ENCODE measurements at regions not wholly inside any gene's neighbourhood (a gene's known extent, or its start where the extent isn't known, plus 50 kb on each side); places are given as distances from the start of the nearest gene placed in this dataset.

- H3K4me3 ChIP-seq (ENCODE audit: low read depth, low read length, poor library complexity, severe bottlenecking), result no peak overlapping the region
- DNase-seq (ENCODE audit: low spot score), result no peak
- no TSS peak for BruUV-seq (replicated peaks)
- intact Hi-C loops (cut with micrococcal nuclease; ENCODE audit: unreplicated experiment), result no loop called here
- H3K27me3 ChIP-seq (replicated peaks; ENCODE audit: insufficient read depth, low read depth, low read length, poor library complexity), result no peaks in the 10 kb centered on the region
- TF ChIP-seq EZH2 (IDR thresholded peaks at IDR 0.05; ENCODE audit: borderline replicate concordance, low read depth, low read length, poor library complexity, severe bottlenecking), result no peak
- TF ChIP-seq CTCF (conservative IDR thresholded peaks at IDR 0.05; ENCODE audit: low read depth, low read length), result no peak
- no peaks in the 10 kb centered on the region for H3K4me1 ChIP-seq (ENCODE audit: insufficient read depth, low read length, poor library complexity, severe bottlenecking)
- no peak overlapping the region for H3K27ac ChIP-seq (ENCODE audit: low read depth, low read length, poor library complexity, severe bottlenecking)
- ChIA-PET POLR2A (ENCODE audit: low non-redundant PET) (no interaction called here), CTCF (no interaction called here)
- peaks cover 3% of the 10 kb centered on the region for H3K9me3 ChIP-seq (ENCODE audit: low read depth, low read length, poor library complexity, severe bottlenecking)
- H3K36me3 ChIP-seq (ENCODE audit: insufficient read depth, low read length, poor library complexity, severe bottlenecking), result no peaks in the 10 kb centered on the region
Measured at GRCh38 chrX:35357656-35358055, 415.1 kb downstream of the FAM47B start.

GRCh38 chrX:35362866-35363265 lies 420.3 kb downstream of the FAM47B start:
- Histone ChIP-seq H3K4me1 (ENCODE audit: insufficient read depth, low read length, poor library complexity, severe bottlenecking) (no peaks in the 10 kb centered on the region), H3K9me3 (ENCODE audit: low read depth, low read length, poor library complexity, severe bottlenecking) (peaks cover 3% of the 10 kb centered on the region), H3K27ac (ENCODE audit: low read depth, low read length, poor library complexity, severe bottlenecking) (no peak overlapping the region), H3K36me3 (ENCODE audit: insufficient read depth, low read length, poor library complexity, severe bottlenecking) (no peaks in the 10 kb centered on the region), H3K27me3 (replicated peaks; ENCODE audit: insufficient read depth, low read depth, low read length, poor library complexity) (no peaks in the 10 kb centered on the region), H3K4me3 (ENCODE audit: low read depth, low read length, poor library complexity, severe bottlenecking) (no peak overlapping the region)
- TF ChIP-seq CTCF (conservative IDR thresholded peaks at IDR 0.05; ENCODE audit: low read depth, low read length) (no peak), EZH2 (IDR thresholded peaks at IDR 0.05; ENCODE audit: borderline replicate concordance, low read depth, low read length, poor library complexity, severe bottlenecking) (no peak)
- no peak for DNase-seq (ENCODE audit: low spot score)
- POLR2A ChIA-PET (ENCODE audit: low non-redundant PET), result no interaction called here
- CTCF ChIA-PET, result no interaction called here
- no TSS peak for BruUV-seq (replicated peaks)
- intact Hi-C loops (cut with micrococcal nuclease; ENCODE audit: unreplicated experiment), result no loop called here

GRCh38 chrX:35374116-35374515 lies 424.0 kb upstream of the MAGEB16 start:
- Histone ChIP-seq H3K4me3 (ENCODE audit: low read depth, low read length, poor library complexity, severe bottlenecking) (no peak overlapping the region), H3K36me3 (ENCODE audit: insufficient read depth, low read length, poor library complexity, severe bottlenecking) (no peaks in the 10 kb centered on the region), H3K9me3 (ENCODE audit: low read depth, low read length, poor library complexity, severe bottlenecking) (no peaks in the 10 kb centered on the region), H3K4me1 (ENCODE audit: insufficient read depth, low read length, poor library complexity, severe bottlenecking) (no peaks in the 10 kb centered on the region), H3K27ac (ENCODE audit: low read depth, low read length, poor library complexity, severe bottlenecking) (no peak overlapping the region), H3K27me3 (replicated peaks; ENCODE audit: insufficient read depth, low read depth, low read length, poor library complexity) (no peaks in the 10 kb centered on the region)
- ChIA-PET POLR2A (ENCODE audit: low non-redundant PET) (no interaction called here), CTCF (no interaction called here)
- intact Hi-C loops (cut with micrococcal nuclease; ENCODE audit: unreplicated experiment), result no loop called here
- TF ChIP-seq CTCF (conservative IDR thresholded peaks at IDR 0.05; ENCODE audit: low read depth, low read length), result no peak
- no peak for TF ChIP-seq EZH2 (IDR thresholded peaks at IDR 0.05; ENCODE audit: borderline replicate concordance, low read depth, low read length, poor library complexity, severe bottlenecking)
- no peak for DNase-seq (ENCODE audit: low spot score)
- BruUV-seq (replicated peaks), result no TSS peak
